ENCODE measurements at regions not wholly inside any gene's neighbourhood (a gene's known extent, or its start where the extent isn't known, plus 50 kb on each side); places are given as distances from the start of the nearest gene placed in this dataset.

- H3K4me2 ChIP-seq (ENCODE audit: extremely low read depth, insufficient read depth, low read length), result no peak overlapping the region
- no peak for TF ChIP-seq EZH2 (IDR thresholded peaks at IDR 0.05; ENCODE audit: low read length, missing control alignments)
- TF ChIP-seq CTCF (conservative IDR thresholded peaks at IDR 0.05 in 1 of 2, IDR thresholded peaks at IDR 0.05 in 1 of 2; ENCODE audit: low read depth in 1 of 2, low read length in 2 of 2), result no peak
- H3K9me3 ChIP-seq (ENCODE audit: control insufficient read depth, insufficient read depth, low read depth, low read length), result no peaks in the 10 kb centered on the region
- H3K27ac ChIP-seq (ENCODE audit: insufficient read depth, low read length), result no peak overlapping the region
- no peak for DNase-seq (ENCODE audit: low read depth in 2 of 2)
- no peaks in the 10 kb centered on the region for H3K27me3 ChIP-seq (ENCODE audit: control insufficient read depth, insufficient read depth, low read length)
- peaks cover 2% of the 10 kb centered on the region for H3K4me1 ChIP-seq (ENCODE audit: control insufficient read depth, extremely low read depth, insufficient read depth, low read length)
- H3K4me3 ChIP-seq (replicated peaks in 1 of 4; ENCODE audit: control extremely low read depth in 1 of 4, insufficient read depth in 1 of 4, low read depth in 3 of 4, low read length in 4 of 4), result no peak overlapping the region
- no peaks in the 10 kb centered on the region for H3K36me3 ChIP-seq (ENCODE audit: control insufficient read depth, insufficient read depth, low read length)
- no peaks in the 10 kb centered on the region for H3K79me2 ChIP-seq (ENCODE audit: control insufficient read depth, insufficient read depth, low read length)
- H3K9ac ChIP-seq (ENCODE audit: insufficient read depth, low read length), result no peak overlapping the region
- no peaks in the 10 kb centered on the region for H4K20me1 ChIP-seq (ENCODE audit: control insufficient read depth, extremely low read depth, insufficient read depth, low read length)
- H2AFZ ChIP-seq (ENCODE audit: low read length), result no peak overlapping the region
Observed at GRCh38 chr15:57780471-57780870, 74.0 kb downstream of the POLR2M start.

DNA sequence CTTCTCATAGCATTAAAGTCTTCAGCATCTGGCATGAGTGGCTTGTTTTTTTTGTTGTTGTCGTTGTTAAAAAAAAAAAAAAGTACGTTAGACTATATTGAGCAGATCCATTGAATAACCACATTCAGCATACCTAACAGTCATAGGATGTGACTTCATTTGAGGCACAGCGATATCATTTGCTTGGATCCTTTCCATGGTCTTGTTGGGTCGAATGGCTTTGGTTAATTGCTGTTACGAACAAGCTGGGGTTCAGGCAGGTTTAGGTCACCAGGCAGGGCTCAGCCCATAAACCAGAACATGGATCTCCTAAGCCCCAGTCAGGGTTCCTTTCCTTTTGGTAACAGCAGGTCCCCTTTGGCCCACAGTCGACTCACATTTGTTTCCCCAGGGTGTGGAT is 76.2 kb downstream of the POLR2M start:
- Histone ChIP-seq H3K9ac (ENCODE audit: insufficient read depth, low read length) (no peak overlapping the region), H2AFZ (ENCODE audit: low read length) (no peak overlapping the region), H3K4me1 (ENCODE audit: control insufficient read depth, extremely low read depth, insufficient read depth, low read length) (peaks cover 2% of the 10 kb centered on the region), H4K20me1 (ENCODE audit: control insufficient read depth, extremely low read depth, insufficient read depth, low read length) (no peaks in the 10 kb centered on the region), H3K79me2 (ENCODE audit: control insufficient read depth, insufficient read depth, low read length) (no peaks in the 10 kb centered on the region), H3K36me3 (ENCODE audit: control insufficient read depth, insufficient read depth, low read length) (no peaks in the 10 kb centered on the region), H3K4me3 (replicated peaks in 1 of 4; ENCODE audit: control extremely low read depth in 1 of 4, insufficient read depth in 1 of 4, low read depth in 3 of 4, low read length in 4 of 4) (no peak overlapping the region), H3K27ac (ENCODE audit: insufficient read depth, low read length) (no peak overlapping the region), H3K9me3 (ENCODE audit: control insufficient read depth, insufficient read depth, low read depth, low read length) (no peaks in the 10 kb centered on the region), H3K27me3 (ENCODE audit: control insufficient read depth, insufficient read depth, low read length) (no peaks in the 10 kb centered on the region), H3K4me2 (ENCODE audit: extremely low read depth, insufficient read depth, low read length) (no peak overlapping the region)
- TF ChIP-seq CTCF (conservative IDR thresholded peaks at IDR 0.05 in 1 of 2, IDR thresholded peaks at IDR 0.05 in 1 of 2; ENCODE audit: low read depth in 1 of 2, low read length in 2 of 2) (no peak), EZH2 (IDR thresholded peaks at IDR 0.05; ENCODE audit: low read length, missing control alignments) (no peak)
- DNase-seq (ENCODE audit: low read depth in 2 of 2), result no peak

GRCh38 chr15:57784081-57784511 is 77.6 kb downstream of the POLR2M start:
- no peak for DNase-seq (ENCODE audit: low read depth in 2 of 2)
- no peak for TF ChIP-seq EZH2 (IDR thresholded peaks at IDR 0.05; ENCODE audit: low read length, missing control alignments)
- H3K4me3 ChIP-seq (replicated peaks in 1 of 4; ENCODE audit: control extremely low read depth in 1 of 4, insufficient read depth in 1 of 4, low read depth in 3 of 4, low read length in 4 of 4), result no peak overlapping the region
- H3K9me3 ChIP-seq (ENCODE audit: control insufficient read depth, insufficient read depth, low read depth, low read length), result no peaks in the 10 kb centered on the region
- H3K79me2 ChIP-seq (ENCODE audit: control insufficient read depth, insufficient read depth, low read length), result no peaks in the 10 kb centered on the region
- no peaks in the 10 kb centered on the region for H3K36me3 ChIP-seq (ENCODE audit: control insufficient read depth, insufficient read depth, low read length)
- H3K4me1 ChIP-seq (ENCODE audit: control insufficient read depth, extremely low read depth, insufficient read depth, low read length), result peaks cover 2% of the 10 kb centered on the region
- no peaks in the 10 kb centered on the region for H4K20me1 ChIP-seq (ENCODE audit: control insufficient read depth, extremely low read depth, insufficient read depth, low read length)
- H3K4me2 ChIP-seq (ENCODE audit: extremely low read depth, insufficient read depth, low read length), result no peak overlapping the region
- peak overlapping the region; percentile 53 for H2AFZ ChIP-seq (ENCODE audit: low read length)
- H3K9ac ChIP-seq (ENCODE audit: insufficient read depth, low read length), result no peak overlapping the region
- no peak overlapping the region for H3K27ac ChIP-seq (ENCODE audit: insufficient read depth, low read length)
- H3K27me3 ChIP-seq (ENCODE audit: control insufficient read depth, insufficient read depth, low read length), result no peaks in the 10 kb centered on the region
